AG09309 (cell line): ENCODE measurements at regions not wholly inside any gene's neighbourhood (a gene's known extent, or its start where the extent isn't known, plus 50 kb on each side); places are given as distances from the start of the nearest gene placed in this dataset.

Source experiments
- DNase-seq: peaks from one replicate; pipeline ENCODE4 v3.0.0-alpha.2; 2010; ENCODE audit warnings: low read depth
- H3K4me3 ChIP-seq: 2 replicates; pipeline ENCODE4 v1.5.1; 2011; ENCODE audit warnings: mild to moderate bottlenecking, low read depth, low read length, moderate library complexity; ENCODE audit not compliant: control insufficient read depth
- TF ChIP-seq, protein P1 (sequence below): IDR thresholded peaks from 2 replicates; pipeline ENCODE4 v1.5.1; 2011; ENCODE audit warnings: mild to moderate bottlenecking, low read depth, low read length, inconsistent platforms; ENCODE audit not compliant: insufficient read depth, control insufficient read depth; ENCODE audit errors: missing control alignments

GRCh38 chr14:30297876-30298795, 260.8 kb upstream of the G2E3 start:
- no peak overlapping the region for H3K4me3 ChIP-seq
- TF ChIP-seq, protein P1, sequence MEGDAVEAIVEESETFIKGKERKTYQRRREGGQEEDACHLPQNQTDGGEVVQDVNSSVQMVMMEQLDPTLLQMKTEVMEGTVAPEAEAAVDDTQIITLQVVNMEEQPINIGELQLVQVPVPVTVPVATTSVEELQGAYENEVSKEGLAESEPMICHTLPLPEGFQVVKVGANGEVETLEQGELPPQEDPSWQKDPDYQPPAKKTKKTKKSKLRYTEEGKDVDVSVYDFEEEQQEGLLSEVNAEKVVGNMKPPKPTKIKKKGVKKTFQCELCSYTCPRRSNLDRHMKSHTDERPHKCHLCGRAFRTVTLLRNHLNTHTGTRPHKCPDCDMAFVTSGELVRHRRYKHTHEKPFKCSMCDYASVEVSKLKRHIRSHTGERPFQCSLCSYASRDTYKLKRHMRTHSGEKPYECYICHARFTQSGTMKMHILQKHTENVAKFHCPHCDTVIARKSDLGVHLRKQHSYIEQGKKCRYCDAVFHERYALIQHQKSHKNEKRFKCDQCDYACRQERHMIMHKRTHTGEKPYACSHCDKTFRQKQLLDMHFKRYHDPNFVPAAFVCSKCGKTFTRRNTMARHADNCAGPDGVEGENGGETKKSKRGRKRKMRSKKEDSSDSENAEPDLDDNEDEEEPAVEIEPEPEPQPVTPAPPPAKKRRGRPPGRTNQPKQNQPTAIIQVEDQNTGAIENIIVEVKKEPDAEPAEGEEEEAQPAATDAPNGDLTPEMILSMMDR = no peak
- DNase-seq = no peak

- no peak overlapping the region for H3K4me3 ChIP-seq
- DNase-seq = no peak
- TF ChIP-seq, protein P1 = no peak
These were observed 259.0 kb upstream of the G2E3 start for GRCh38 chr14:30299915-30300314.

DNA sequence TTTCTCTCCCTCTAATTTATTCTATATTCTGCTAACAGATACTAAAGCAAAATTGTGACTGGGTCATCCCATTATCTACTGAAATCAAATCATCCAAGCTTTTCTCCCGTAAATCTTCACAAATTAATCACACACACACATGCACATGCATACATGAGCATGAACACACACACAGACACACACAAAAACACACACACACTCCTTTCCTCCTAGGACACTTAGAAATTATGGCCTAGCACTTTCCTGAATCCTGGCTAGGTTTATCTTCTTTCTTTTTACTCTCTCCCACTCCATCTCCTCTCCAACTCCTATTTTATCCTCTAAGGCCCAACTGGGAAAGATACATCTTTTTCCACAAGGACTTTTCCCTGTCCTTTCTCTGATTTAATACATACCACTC, 255.6 kb upstream of the G2E3 start:
- H3K4me3 ChIP-seq = no peak overlapping the region
- TF ChIP-seq, protein P1 = no peak
- no peak for DNase-seq

- no peak for DNase-seq
- TF ChIP-seq, protein P1 = no peak
- H3K4me3 ChIP-seq = no peak overlapping the region
These were observed 253.6 kb upstream of the G2E3 start for GRCh38 chr14:30305346-30305745.

- DNase-seq = no peak
- TF ChIP-seq, protein P1 = no peak
- no peak overlapping the region for H3K4me3 ChIP-seq
These were observed 249.6 kb upstream of the G2E3 start for GRCh38 chr14:30309405-30309804.

- TF ChIP-seq, protein P1 = no peak
- H3K4me3 ChIP-seq = no peak overlapping the region
- DNase-seq = no peak
These were observed 246.7 kb upstream of the G2E3 start for GRCh38 chr14:30312214-30312613.
